Neural progenitor cell (in vitro differentiated cells): ENCODE measurements at regions not wholly inside any gene's neighbourhood (a gene's known extent, or its start where the extent isn't known, plus 50 kb on each side); places are given as distances from the start of the nearest gene placed in this dataset.
A peak's percentile ranks its signal among the peaks of the same experiment; 100 is the strongest.

ENCODE experiments used
- DNase-seq: peaks from one replicate; pipeline ENCODE4 v3.0.0-alpha.2; 2016; ENCODE audit warnings: low spot score
- H2AFZ ChIP-seq: fragments of 200-600 bp; sonication (generic); replicated peaks from 2 replicates; pipeline ENCODE4 v1.6.1; 2016; ENCODE audit warnings: antibody characterized with exemption
- H3F3A ChIP-seq: fragments of 200-600 bp; sonication (generic); 2 replicates; pipeline ENCODE4 v1.6.1; 2016; ENCODE audit warnings: antibody characterized with exemption, low read depth
- H3K27ac ChIP-seq: fragments of 200-600 bp; sonication (generic); 2 replicates; pipeline ENCODE4 v1.5.1; 2016; ENCODE audit warnings: mild to moderate bottlenecking
- H3K27me3 ChIP-seq: fragments of 200-600 bp; sonication (generic); 2 replicates; pipeline ENCODE4 v1.6.1; 2016; ENCODE audit warnings: mild to moderate bottlenecking, moderate library complexity
- H3K36me3 ChIP-seq: fragments of 200-600 bp; sonication (generic); 2 replicates; pipeline ENCODE4 v1.5.1; 2016
- H3K4me1 ChIP-seq: fragments of 200-600 bp; sonication (generic); 2 replicates; pipeline ENCODE4 v1.6.1; 2016; ENCODE audit warnings: mixed run types
- H3K4me2 ChIP-seq: fragments of 200-600 bp; sonication (generic); 2 replicates; pipeline ENCODE4 v1.6.1; 2016
- H3K4me3 ChIP-seq: fragments of 200-600 bp; sonication (generic); 2 replicates; pipeline ENCODE4 v1.5.1; 2016
- H3K79me2 ChIP-seq: fragments of 200-600 bp; sonication (generic); 2 replicates; pipeline ENCODE4 v1.6.1; 2016; ENCODE audit warnings: low read depth
- H3K9ac ChIP-seq: fragments of 200-600 bp; sonication (generic); 2 replicates; pipeline ENCODE4 v1.6.1; 2016
- H3K9me3 ChIP-seq: fragments of 200-600 bp; sonication (generic); 2 replicates; pipeline ENCODE4 v1.5.1; 2016; ENCODE audit warnings: low read depth
- H4K20me1 ChIP-seq: fragments of 200-600 bp; sonication (generic); 2 replicates; pipeline ENCODE4 v1.6.1; 2016; ENCODE audit warnings: low read depth
- H3K27ac Mint-ChIP-seq: 3 replicates; pipeline ENCODE4 v1.8.0; 2021; ENCODE audit warnings: mixed read lengths
- H3K27me3 Mint-ChIP-seq: 2 replicates; pipeline ENCODE4 v1.8.0; 2022; ENCODE audit warnings: low read depth, mild to moderate bottlenecking, inconsistent platforms, moderate library complexity, mixed read lengths; ENCODE audit not compliant: insufficient read depth
- H3K36me3 Mint-ChIP-seq: 3 replicates; pipeline ENCODE4 v1.8.0; 2021; ENCODE audit warnings: mixed read lengths
- H3K4me1 Mint-ChIP-seq: 3 replicates; pipeline ENCODE4 v1.8.0; 2021; ENCODE audit warnings: mixed read lengths
- H3K4me3 Mint-ChIP-seq: 3 replicates; pipeline ENCODE4 v1.8.0; 2021; ENCODE audit warnings: mild to moderate bottlenecking, moderate library complexity, mixed read lengths
- H3K9me3 Mint-ChIP-seq: 3 replicates; pipeline ENCODE4 v1.8.0; 2020; ENCODE audit warnings: mixed read lengths
- CTCF ChIP-seq: fragments of 200-600 bp; sonication (generic); IDR thresholded peaks from 2 replicates; pipeline ENCODE4 v1.5.1; 2017; ENCODE audit warnings: antibody characterized with exemption, mild to moderate bottlenecking
- EZH2 ChIP-seq: fragments of 200-600 bp; sonication (generic); IDR thresholded peaks from 2 replicates; pipeline ENCODE4 v1.6.1; 2017; ENCODE audit warnings: antibody characterized with exemption, mild to moderate bottlenecking, moderate library complexity
- EZH2phosphoT487 ChIP-seq: fragments of 200-600 bp; sonication (generic); IDR thresholded peaks from 2 replicates; pipeline ENCODE4 v1.6.1; 2017; ENCODE audit warnings: antibody characterized with exemption

GRCh38 chr5:124670722-124671184 is 75.7 kb downstream of the ZNF608 start:
- H3K4me3 Mint-ChIP-seq, result peak overlapping the region; percentile 27
- H3K4me1 Mint-ChIP-seq, result peaks cover 78% of the 10 kb centered on the region
- no peak overlapping the region for H2AFZ ChIP-seq
- peaks cover 20% of the 10 kb centered on the region for H3F3A ChIP-seq
- TF ChIP-seq EZH2phosphoT487 (no peak), CTCF (no peak), EZH2 (no peak)
- no peak overlapping the region for H3K9ac ChIP-seq
- H3K9me3 Mint-ChIP-seq, result no peaks in the 10 kb centered on the region
- peak overlapping the region; percentile 12 for H3K4me2 ChIP-seq
- no peaks in the 10 kb centered on the region for H3K36me3 ChIP-seq
- DNase-seq, result no peak
- H3K4me1 ChIP-seq, result peaks cover 77% of the 10 kb centered on the region
- H3K27ac ChIP-seq, result peak overlapping the region; percentile 11
- H3K4me3 ChIP-seq, result no peak overlapping the region
- peak overlapping the region; percentile 74 for H3K27ac Mint-ChIP-seq
- peaks cover 15% of the 10 kb centered on the region for H3K36me3 Mint-ChIP-seq
- H3K27me3 Mint-ChIP-seq, result no peaks in the 10 kb centered on the region
- H3K9me3 ChIP-seq, result no peaks in the 10 kb centered on the region
- H4K20me1 ChIP-seq, result peaks cover 100% of the 10 kb centered on the region
- H3K79me2 ChIP-seq, result peaks cover 100% of the 10 kb centered on the region
- H3K27me3 ChIP-seq, result no peaks in the 10 kb centered on the region

DNA sequence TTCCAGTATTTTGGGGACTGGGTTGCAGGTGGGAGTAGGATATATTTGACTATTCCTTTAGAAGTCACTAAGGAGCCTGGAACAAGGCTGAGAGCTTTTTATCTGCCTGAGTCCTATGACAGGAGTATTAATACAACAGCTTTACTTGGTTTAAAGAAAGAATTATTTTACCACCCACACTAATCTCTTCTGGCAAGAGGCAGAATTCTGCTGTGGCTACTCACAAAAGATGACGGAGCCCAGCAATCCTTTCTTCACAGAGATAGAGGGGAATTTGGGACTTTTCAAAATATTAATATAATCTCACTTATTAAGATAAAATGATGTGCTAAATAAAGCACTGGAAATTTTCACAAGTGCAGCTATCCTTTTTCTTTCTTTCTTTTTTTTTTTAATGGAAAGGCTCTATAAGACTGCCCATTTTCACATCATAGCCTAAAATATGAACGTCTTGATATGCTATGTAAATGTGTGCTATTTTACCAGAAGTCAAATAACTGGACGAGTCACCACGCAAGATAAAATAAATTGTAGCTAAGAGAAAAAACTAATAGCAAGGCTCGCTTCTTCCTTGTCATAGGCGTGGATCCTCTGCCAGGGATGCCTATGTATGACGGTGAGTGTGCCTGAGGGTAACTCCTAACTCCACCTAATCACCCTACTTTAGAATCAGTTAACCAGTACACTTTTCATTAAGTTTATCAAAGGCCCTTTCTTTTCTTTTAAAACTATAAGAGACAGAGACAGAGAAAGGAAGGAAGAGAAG is 76.3 kb downstream of the ZNF608 start:
- Mint-ChIP-seq H3K27ac (peak overlapping the region; percentile 74), H3K27me3 (no peaks in the 10 kb centered on the region), H3K36me3 (peaks cover 15% of the 10 kb centered on the region), H3K9me3 (no peaks in the 10 kb centered on the region), H3K4me3 (peak overlapping the region; percentile 27), H3K4me1 (peaks cover 79% of the 10 kb centered on the region)
- Histone ChIP-seq H3K9me3 (no peaks in the 10 kb centered on the region), H3K4me3 (no peak overlapping the region), H2AFZ (no peak overlapping the region), H3K79me2 (peaks cover 100% of the 10 kb centered on the region), H3K9ac (no peak overlapping the region), H3K27ac (peak overlapping the region; percentile 11), H4K20me1 (peaks cover 100% of the 10 kb centered on the region), H3K4me1 (peaks cover 79% of the 10 kb centered on the region), H3K4me2 (peak overlapping the region; percentile 12), H3K27me3 (no peaks in the 10 kb centered on the region), H3F3A (peaks cover 20% of the 10 kb centered on the region), H3K36me3 (no peaks in the 10 kb centered on the region)
- DNase-seq, result no peak
- TF ChIP-seq EZH2 (no peak), EZH2phosphoT487 (no peak), CTCF (no peak)

DNA sequence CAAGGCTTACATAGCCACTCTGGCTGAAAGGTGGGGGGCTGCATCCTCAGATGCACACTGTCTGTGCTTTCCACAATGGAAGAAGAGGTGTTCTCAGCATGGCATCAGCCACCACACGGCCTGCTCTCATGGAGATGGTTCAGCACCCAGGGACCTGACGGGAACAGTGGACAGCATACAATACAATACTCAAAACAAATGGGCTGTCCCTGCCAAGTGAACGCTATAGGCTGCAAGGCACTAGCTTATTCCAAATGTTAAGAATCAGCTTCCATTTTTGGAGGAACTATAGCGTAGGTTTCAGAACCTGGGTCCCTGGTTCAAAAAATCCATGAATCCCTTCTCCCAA is 77.2 kb downstream of the ZNF608 start:
- H3K4me2 ChIP-seq, result peak overlapping the region; percentile 10

More for the DNA sequence above, 77.2 kb downstream of the ZNF608 start:
- Mint-ChIP-seq H3K27me3 (no peaks in the 10 kb centered on the region), H3K36me3 (peaks cover 15% of the 10 kb centered on the region), H3K27ac (no peak overlapping the region), H3K4me1 (peaks cover 83% of the 10 kb centered on the region), H3K9me3 (no peaks in the 10 kb centered on the region), H3K4me3 (peak overlapping the region; percentile 38)
- H3K36me3 ChIP-seq, result no peaks in the 10 kb centered on the region
- peaks cover 100% of the 10 kb centered on the region for H4K20me1 ChIP-seq
- H3K4me3 ChIP-seq, result no peak overlapping the region
- H3K27me3 ChIP-seq, result no peaks in the 10 kb centered on the region
- H3K79me2 ChIP-seq, result peaks cover 100% of the 10 kb centered on the region
- H2AFZ ChIP-seq, result no peak overlapping the region
- H3K4me1 ChIP-seq, result peaks cover 87% of the 10 kb centered on the region
- H3K27ac ChIP-seq, result no peak overlapping the region
- peaks cover 25% of the 10 kb centered on the region for H3F3A ChIP-seq
- no peak for DNase-seq
- TF ChIP-seq EZH2, result no peak
- no peak for TF ChIP-seq EZH2phosphoT487
- TF ChIP-seq CTCF, result no peak
- no peaks in the 10 kb centered on the region for H3K9me3 ChIP-seq
- no peak overlapping the region for H3K9ac ChIP-seq
